ENCODE measurements at regions not wholly inside any gene's neighbourhood (a gene's known extent, or its start where the extent isn't known, plus 50 kb on each side); places are given as distances from the start of the nearest gene placed in this dataset.

DNA sequence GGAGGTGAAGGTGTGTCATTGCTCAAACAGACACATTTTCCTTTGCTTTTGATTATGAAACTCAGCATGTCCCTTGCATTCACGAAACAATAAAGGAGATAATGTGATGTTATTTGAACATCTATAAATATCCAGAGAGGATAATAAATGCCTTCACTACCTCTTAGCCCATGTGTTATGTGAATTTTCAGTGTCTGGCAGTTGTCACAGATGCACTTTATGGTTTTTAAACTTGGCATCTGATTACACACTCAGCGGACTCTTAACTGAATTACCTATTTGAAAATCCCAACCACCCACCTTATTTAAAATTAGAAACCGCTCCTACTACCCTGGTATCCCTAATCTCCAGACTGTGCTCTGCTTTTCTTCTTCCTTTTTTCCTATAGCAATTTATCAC lies 254.2 kb downstream of the COG6 start:
- TF ChIP-seq, protein P1, sequence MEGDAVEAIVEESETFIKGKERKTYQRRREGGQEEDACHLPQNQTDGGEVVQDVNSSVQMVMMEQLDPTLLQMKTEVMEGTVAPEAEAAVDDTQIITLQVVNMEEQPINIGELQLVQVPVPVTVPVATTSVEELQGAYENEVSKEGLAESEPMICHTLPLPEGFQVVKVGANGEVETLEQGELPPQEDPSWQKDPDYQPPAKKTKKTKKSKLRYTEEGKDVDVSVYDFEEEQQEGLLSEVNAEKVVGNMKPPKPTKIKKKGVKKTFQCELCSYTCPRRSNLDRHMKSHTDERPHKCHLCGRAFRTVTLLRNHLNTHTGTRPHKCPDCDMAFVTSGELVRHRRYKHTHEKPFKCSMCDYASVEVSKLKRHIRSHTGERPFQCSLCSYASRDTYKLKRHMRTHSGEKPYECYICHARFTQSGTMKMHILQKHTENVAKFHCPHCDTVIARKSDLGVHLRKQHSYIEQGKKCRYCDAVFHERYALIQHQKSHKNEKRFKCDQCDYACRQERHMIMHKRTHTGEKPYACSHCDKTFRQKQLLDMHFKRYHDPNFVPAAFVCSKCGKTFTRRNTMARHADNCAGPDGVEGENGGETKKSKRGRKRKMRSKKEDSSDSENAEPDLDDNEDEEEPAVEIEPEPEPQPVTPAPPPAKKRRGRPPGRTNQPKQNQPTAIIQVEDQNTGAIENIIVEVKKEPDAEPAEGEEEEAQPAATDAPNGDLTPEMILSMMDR (IDR thresholded peaks at IDR 0.05; ENCODE audit: extremely low read depth, missing control alignments) = no peak

DNA sequence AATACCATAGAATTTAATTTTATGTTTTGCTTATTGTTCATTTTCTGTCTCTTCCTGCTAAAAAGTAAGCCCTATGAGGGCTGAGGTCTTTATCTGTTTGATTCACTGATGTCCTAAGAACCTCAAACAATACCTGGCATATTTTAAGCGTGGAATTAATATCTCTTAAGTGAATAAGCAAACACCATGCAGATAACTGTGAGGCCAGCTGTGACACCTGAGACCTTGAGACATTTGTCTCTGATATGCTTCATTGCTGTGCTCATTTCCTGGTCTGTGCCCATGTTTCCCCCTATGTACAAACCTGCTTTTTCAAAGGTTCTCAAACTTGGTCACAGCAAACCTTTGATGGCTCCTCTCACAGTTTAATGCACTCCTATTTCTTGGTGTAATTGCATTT lies 254.6 kb downstream of the COG6 start:
- TF ChIP-seq, protein P1 (IDR thresholded peaks at IDR 0.05; ENCODE audit: extremely low read depth, missing control alignments) = no peak
- no peak for DNase-seq (ENCODE audit: low spot score)

More for the DNA sequence above, 254.2 kb downstream of the COG6 start:
- DNase-seq (ENCODE audit: low spot score) = no peak

DNA sequence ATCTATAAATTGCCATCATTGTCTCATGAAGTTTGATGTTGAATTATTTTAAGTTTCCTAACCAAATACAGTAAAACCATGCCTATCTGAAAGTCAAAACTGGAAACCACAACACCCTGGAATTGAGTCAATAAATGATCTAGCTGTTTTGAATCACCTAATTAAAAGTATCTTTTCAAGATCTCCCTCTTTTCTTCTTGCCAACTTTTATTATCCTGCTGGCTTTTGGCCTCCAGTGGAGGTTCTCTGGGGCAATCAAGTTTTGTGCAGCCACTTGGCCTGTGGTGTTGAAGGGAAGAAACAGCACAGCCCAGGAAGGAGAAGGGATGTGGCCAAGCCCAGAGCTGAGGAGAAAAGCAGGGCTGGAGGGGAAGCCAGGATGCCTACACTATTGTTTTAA lies 255.4 kb downstream of the COG6 start:
- no peak for DNase-seq (ENCODE audit: low spot score)
- TF ChIP-seq, protein P1 (IDR thresholded peaks at IDR 0.05; ENCODE audit: extremely low read depth, missing control alignments) = no peak

DNA sequence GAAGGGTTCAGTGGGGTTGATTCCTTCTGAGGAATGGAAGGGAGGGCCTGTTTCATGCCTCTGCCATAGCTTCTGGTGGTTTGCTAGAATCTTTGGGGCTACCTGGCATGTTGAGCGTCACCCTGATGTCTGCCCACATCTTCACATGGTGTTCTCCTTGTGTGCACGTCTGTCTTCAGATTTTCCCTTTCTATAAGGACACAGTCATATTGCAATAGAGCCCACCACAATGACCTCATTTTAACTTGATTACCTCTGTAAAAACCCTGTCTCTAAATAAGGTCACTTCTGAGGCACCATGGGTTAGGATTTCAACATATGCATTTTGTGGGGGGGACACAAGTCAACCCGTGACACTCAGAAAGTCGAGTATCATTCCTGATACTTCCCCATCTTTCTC lies 257.9 kb downstream of the COG6 start:
- no peak for DNase-seq (ENCODE audit: low spot score)
- TF ChIP-seq, protein P1 (IDR thresholded peaks at IDR 0.05; ENCODE audit: extremely low read depth, missing control alignments) = no peak

DNA sequence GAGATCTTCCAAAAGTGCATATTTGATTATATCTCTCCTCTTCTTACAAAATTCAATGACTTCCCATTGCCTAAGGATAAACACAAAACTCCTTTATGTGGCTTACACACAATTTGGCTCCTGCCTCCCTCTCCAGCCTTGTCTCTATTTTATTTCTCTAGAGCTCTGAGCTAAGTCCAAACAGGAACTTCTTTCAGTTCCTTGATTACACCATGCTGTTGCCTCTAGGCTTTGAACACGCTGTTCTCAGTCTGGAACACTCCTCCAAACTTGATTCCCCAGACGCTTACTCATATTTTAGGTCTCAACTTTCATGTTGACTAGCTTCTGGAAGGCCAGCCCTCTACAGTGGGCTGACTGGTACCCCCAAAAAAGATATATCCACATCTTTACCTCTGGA lies 258.5 kb downstream of the COG6 start:
- DNase-seq (ENCODE audit: low spot score) = no peak
- TF ChIP-seq, protein P1 (IDR thresholded peaks at IDR 0.05; ENCODE audit: extremely low read depth, missing control alignments) = no peak

DNA sequence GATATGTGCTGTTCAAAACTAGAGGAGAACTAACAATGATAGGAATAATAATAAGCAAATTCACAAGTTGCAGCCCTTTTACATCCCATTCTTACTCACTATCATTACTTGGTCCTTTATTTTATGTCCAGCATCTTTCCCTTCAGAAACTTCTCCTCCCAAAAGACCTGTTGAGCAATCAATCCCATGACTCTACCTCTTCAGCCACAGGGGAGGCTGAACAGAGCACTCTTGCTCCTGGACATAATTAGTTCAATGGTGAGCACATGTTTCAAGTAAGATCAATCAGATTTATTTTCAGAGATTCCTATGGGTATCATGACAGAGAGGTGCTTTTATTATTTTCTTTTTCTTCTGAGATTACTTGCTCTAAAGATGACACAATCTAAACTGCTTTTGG lies 260.0 kb downstream of the COG6 start:
- TF ChIP-seq, protein P1 (IDR thresholded peaks at IDR 0.05; ENCODE audit: extremely low read depth, missing control alignments) = no peak
- DNase-seq (ENCODE audit: low spot score) = no peak

DNA sequence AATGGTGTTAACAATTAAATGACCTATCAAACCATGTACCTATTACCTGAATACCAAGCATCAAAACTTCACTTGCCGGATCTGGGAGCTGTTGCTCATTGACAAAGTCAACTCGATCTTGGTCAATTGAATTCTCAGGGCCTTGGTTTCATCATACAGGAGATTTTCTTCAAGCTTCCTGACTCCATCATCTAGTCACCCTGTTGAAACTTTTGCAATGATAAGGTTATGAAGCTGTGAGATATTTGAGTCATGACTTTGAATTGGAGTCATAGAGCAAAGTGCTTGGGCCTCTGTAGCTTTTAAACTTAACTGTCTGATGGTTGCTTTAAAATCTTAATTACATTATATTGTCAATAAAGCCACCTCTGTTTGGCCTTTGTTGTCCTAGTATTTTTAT lies 260.9 kb downstream of the COG6 start:
- TF ChIP-seq, protein P1 (IDR thresholded peaks at IDR 0.05; ENCODE audit: extremely low read depth, missing control alignments) = no peak
- no peak for DNase-seq (ENCODE audit: low spot score)

Data from GM20000 (cell line).